Colonic mucosa (tissue), 4 donors: ENCODE measurements at regions not wholly inside any gene's neighbourhood (a gene's known extent, or its start where the extent isn't known, plus 50 kb on each side); places are given as distances from the start of the nearest gene placed in this dataset.

Experiments used
- DNase-seq: peaks from one replicate; pipeline ENCODE4 v3.0.0-alpha.2; 2020
- H3K27ac ChIP-seq: fragments of 200-600 bp; one replicate; pipeline ENCODE4 v1.8.0; 2021
- H3K27me3 ChIP-seq: fragments of 200-600 bp; one replicate; pipeline ENCODE4 v1.8.0; 2021
- H3K36me3 ChIP-seq: fragments of 200-600 bp; one replicate; pipeline ENCODE4 v1.8.0; 2021
- H3K4me1 ChIP-seq: fragments of 200-600 bp; one replicate; pipeline ENCODE4 v1.8.0; 2021; ENCODE audit warnings: mild to moderate bottlenecking
- H3K4me3 ChIP-seq: fragments of 200-600 bp; one replicate; pipeline ENCODE4 v1.8.0; 2021
- H3K9ac ChIP-seq, 2 donors: one replicate each; pipeline ENCODE4 v1.7.0; 2013; ENCODE audit warnings: control low read depth in 2 of 2, low read depth in 2 of 2, low read length in 2 of 2
- H3K9me3 ChIP-seq: fragments of 200-600 bp; one replicate; pipeline ENCODE4 v1.8.0; 2021
- intact Hi-C: fragments of 100-400 bp; cut with DNase I; formaldehyde crosslinking; loops from one replicate; pipeline ENCODE4 v1.14.1; 2022
- TF ChIP-seq, protein P1 (sequence below): fragments of 200-600 bp; IDR thresholded peaks from one replicate; pipeline ENCODE4 v1.8.0; 2022; ENCODE audit warnings: antibody characterized with exemption, mild to moderate bottlenecking
- donor health status: healthy.
- donor health status: DM: no; HTN: no; CAD: no.
- donor health status: DM: no; HTN: no; CAD: no.

DNA sequence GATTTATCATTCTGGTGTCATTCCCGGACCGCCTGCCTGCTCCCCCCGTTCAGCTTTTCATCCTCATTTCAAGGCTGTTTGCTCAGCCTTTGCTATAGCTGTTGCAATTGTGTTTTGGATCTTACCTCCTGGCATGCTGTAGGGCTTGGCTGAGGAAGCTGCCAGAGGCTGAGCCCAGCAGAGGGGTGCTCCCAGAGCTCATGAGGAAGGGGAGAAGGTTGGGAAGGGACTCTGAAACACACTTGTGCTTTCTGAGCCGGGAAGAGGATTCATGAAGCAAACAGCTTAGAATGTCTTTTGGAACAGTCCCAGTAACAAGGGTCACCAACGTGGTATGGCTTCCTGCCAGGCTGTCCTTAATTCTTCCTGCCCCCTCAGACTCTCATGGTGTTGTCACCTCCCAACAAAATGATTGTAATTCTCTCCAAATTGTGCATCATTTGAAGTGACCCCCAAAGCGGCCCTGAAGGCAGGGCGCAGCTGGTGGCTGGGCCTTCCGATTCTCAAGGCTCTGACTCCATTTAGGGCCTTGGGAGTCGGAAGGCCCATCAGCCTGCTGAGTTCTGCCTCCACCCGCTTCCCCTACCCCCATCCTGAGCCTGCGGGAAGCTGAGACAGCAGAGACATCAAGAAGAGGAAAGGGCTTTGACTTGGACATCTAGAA lies 111.9 kb upstream of the ARHGAP5 start:
- H3K4me3 ChIP-seq: no peak overlapping the region
- no peaks in the 10 kb centered on the region for H3K9me3 ChIP-seq
- no peaks in the 10 kb centered on the region for H3K27me3 ChIP-seq
- no peaks in the 10 kb centered on the region for H3K36me3 ChIP-seq
- H3K4me1 ChIP-seq: peaks cover 8% of the 10 kb centered on the region
- TF ChIP-seq, protein P1, sequence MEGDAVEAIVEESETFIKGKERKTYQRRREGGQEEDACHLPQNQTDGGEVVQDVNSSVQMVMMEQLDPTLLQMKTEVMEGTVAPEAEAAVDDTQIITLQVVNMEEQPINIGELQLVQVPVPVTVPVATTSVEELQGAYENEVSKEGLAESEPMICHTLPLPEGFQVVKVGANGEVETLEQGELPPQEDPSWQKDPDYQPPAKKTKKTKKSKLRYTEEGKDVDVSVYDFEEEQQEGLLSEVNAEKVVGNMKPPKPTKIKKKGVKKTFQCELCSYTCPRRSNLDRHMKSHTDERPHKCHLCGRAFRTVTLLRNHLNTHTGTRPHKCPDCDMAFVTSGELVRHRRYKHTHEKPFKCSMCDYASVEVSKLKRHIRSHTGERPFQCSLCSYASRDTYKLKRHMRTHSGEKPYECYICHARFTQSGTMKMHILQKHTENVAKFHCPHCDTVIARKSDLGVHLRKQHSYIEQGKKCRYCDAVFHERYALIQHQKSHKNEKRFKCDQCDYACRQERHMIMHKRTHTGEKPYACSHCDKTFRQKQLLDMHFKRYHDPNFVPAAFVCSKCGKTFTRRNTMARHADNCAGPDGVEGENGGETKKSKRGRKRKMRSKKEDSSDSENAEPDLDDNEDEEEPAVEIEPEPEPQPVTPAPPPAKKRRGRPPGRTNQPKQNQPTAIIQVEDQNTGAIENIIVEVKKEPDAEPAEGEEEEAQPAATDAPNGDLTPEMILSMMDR: no peak
- H3K27ac ChIP-seq: no peak overlapping the region
- no peak for DNase-seq
- H3K9ac ChIP-seq: no peak overlapping the region
- intact Hi-C loops: no loop called here

DNA sequence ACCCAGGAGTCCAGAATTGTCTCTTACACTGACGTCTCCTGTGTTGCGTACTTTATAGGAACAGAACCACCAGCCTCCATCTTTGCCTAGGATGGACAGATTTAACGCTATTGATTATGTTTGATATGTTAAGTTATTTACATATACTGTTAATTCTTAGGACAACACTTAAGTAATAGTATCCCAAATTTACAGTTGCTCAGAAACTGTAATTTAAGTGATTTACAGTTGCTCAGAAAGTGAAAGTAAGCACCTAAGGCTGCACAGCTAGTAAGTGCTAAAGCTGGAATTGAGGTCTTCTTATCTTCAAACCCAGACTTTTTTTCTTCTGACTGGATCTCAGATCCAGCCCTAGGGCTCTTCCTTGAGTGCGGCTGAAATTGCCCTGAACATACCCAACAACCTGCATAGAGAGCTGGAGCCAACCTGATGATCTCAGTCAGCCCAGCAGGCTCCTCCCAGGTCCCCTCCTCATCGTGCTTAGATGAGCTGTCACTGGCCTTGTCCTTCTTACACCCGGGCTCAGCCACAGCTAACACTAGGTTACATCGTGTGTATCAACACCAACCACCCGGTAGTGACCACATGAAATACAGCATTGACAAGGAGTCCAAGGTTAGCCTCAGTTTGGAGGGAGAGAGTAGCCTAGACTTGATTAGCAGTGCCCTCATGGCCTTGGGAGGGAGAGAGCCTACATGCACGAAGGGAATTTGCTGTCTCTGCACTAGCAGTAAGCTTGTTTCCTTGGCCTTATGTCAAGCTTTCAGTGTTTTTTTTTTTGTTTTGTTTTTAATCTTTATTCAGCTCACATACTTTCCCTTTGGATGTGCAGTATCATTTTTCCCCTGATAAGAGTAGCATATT lies 111.1 kb upstream of the ARHGAP5 start:
- DNase-seq: no peak
- Histone ChIP-seq H3K9ac (no peak overlapping the region), H3K4me1 (peaks cover 8% of the 10 kb centered on the region), H3K27me3 (no peaks in the 10 kb centered on the region), H3K9me3 (no peaks in the 10 kb centered on the region), H3K27ac (no peak overlapping the region), H3K4me3 (no peak overlapping the region), H3K36me3 (no peaks in the 10 kb centered on the region)
- intact Hi-C loops: no loop called here
- TF ChIP-seq, protein P1: no peak

GRCh38 chr14:31966896-31967668 lies 110.0 kb upstream of the ARHGAP5 start:
- Histone ChIP-seq H3K27ac (no peak overlapping the region), H3K4me1 (peaks cover 8% of the 10 kb centered on the region), H3K9ac (no peak overlapping the region), H3K9me3 (no peaks in the 10 kb centered on the region), H3K4me3 (no peak overlapping the region), H3K36me3 (no peaks in the 10 kb centered on the region), H3K27me3 (no peaks in the 10 kb centered on the region)
- DNase-seq: no peak
- TF ChIP-seq, protein P1: no peak
- intact Hi-C loops: no loop called here

DNA sequence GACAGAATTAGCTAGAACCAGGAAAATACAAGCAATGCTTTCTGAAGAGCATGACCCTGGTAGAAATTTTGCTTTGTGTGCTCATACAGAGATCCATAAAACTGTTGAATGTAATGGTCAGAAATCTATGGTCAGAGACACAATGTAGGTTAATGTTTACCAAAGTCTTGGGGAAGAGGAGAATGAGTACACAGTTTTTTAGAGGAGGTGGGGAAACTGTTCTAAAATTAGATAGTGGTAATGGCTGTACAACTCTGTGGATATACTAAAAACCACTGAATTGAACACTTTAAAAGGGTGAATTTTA lies 109.5 kb upstream of the ARHGAP5 start:
- Histone ChIP-seq H3K9me3 (no peaks in the 10 kb centered on the region), H3K27me3 (no peaks in the 10 kb centered on the region), H3K27ac (no peak overlapping the region), H3K36me3 (no peaks in the 10 kb centered on the region), H3K4me1 (peaks cover 8% of the 10 kb centered on the region), H3K4me3 (no peak overlapping the region), H3K9ac (no peak overlapping the region)
- TF ChIP-seq, protein P1: no peak
- no peak for DNase-seq
- intact Hi-C loops: no loop called here

GRCh38 chr14:31968107-31968810 lies 108.8 kb upstream of the ARHGAP5 start:
- intact Hi-C loops: no loop called here
- Histone ChIP-seq H3K27me3 (no peaks in the 10 kb centered on the region), H3K9ac (no peak overlapping the region), H3K9me3 (no peaks in the 10 kb centered on the region), H3K27ac (no peak overlapping the region), H3K4me1 (peaks cover 8% of the 10 kb centered on the region), H3K4me3 (no peak overlapping the region), H3K36me3 (no peaks in the 10 kb centered on the region)
- DNase-seq: no peak
- TF ChIP-seq, protein P1: no peak
